ENCODE measurements at regions not wholly inside any gene's neighbourhood (a gene's known extent, or its start where the extent isn't known, plus 50 kb on each side); places are given as distances from the start of the nearest gene placed in this dataset.
A peak's percentile ranks its signal among the peaks of the same experiment; 100 is the strongest.

GRCh38 chr16:72467157-72467759 lies 295.3 kb upstream of the PMFBP1 start:
- Histone ChIP-seq H3K9me3 (no peaks in the 10 kb centered on the region), H3K27me3 (no peaks in the 10 kb centered on the region), H3K36me3 (no peaks in the 10 kb centered on the region), H3K4me1 (no peaks in the 10 kb centered on the region), H3K4me3 (no peak overlapping the region), H3K27ac (replicated peaks in 1 of 4) (no peak overlapping the region)
- intact Hi-C loops (cut with DNase I), result loop anchor here (2.0 to 10.0 kb wide), 2 partner anchors 224 to 332 kb away; no protein-coding TSS in a partner anchor
- DNase-seq (ENCODE audit: extremely low spot score), result no peak
- TF ChIP-seq, protein P1, sequence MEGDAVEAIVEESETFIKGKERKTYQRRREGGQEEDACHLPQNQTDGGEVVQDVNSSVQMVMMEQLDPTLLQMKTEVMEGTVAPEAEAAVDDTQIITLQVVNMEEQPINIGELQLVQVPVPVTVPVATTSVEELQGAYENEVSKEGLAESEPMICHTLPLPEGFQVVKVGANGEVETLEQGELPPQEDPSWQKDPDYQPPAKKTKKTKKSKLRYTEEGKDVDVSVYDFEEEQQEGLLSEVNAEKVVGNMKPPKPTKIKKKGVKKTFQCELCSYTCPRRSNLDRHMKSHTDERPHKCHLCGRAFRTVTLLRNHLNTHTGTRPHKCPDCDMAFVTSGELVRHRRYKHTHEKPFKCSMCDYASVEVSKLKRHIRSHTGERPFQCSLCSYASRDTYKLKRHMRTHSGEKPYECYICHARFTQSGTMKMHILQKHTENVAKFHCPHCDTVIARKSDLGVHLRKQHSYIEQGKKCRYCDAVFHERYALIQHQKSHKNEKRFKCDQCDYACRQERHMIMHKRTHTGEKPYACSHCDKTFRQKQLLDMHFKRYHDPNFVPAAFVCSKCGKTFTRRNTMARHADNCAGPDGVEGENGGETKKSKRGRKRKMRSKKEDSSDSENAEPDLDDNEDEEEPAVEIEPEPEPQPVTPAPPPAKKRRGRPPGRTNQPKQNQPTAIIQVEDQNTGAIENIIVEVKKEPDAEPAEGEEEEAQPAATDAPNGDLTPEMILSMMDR (IDR thresholded peaks at IDR 0.05), result peak; percentile 32 to 47 (median 34)
- no peak for TF ChIP-seq POLR2A (IDR thresholded peaks at IDR 0.05; ENCODE audit: low read depth)
- WGBS, result 49% methylated on average over 3 of the region's 3 CpGs

DNA sequence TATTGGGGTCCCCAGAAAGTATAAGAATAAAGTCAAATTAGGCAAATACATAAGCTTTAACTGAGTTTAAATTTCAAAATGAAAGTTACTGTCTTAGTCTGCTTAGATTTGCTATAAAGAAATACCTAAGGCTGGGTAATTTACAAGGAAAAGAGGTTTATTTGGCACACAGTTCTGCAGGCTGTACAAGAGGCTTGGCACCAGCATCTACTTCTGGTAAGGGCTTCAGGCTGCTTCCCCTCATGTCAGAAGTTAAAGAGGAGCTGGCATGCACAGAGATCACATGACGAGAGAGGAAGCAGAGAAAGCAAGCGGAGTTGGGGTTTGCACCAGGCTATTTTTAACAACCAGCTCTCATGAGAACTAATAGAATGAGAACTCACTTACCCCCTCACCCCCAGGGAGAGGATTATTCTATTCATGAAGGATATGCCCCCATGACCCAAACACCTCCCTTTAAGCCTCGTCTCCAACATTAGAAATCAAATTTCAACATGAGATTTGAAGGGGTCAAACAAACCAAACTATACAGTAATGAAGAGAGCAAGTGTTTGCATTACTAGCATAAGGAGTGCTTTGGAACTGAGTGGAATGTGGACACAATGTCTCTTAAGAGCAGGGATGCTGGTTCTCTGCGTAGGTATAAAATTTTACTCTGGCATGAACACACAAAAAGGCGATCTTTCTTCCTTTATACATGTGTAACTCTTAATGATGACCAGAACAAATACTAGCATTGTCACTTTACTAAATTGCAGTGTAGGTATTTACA lies 292.8 kb upstream of the PMFBP1 start:
- no peak for TF ChIP-seq POLR2AphosphoS5 (IDR thresholded peaks at IDR 0.05)
- no peak for TF ChIP-seq POLR2A (IDR thresholded peaks at IDR 0.05; ENCODE audit: low read depth)
- TF ChIP-seq, protein P1 (IDR thresholded peaks at IDR 0.05), result no peak
- no peak for TF ChIP-seq EP300 (IDR thresholded peaks at IDR 0.05)
- WGBS, result 72% methylated on average over 5 of the region's 5 CpGs
- H3K36me3 ChIP-seq, result no peaks in the 10 kb centered on the region
- H3K27ac ChIP-seq (replicated peaks in 1 of 4), result no peak overlapping the region
- no peak overlapping the region for H3K4me3 ChIP-seq
- no peak for DNase-seq (ENCODE audit: extremely low spot score)
- no peaks in the 10 kb centered on the region for H3K9me3 ChIP-seq
- no peaks in the 10 kb centered on the region for H3K27me3 ChIP-seq
- no peaks in the 10 kb centered on the region for H3K4me1 ChIP-seq
- intact Hi-C loops (cut with DNase I), result loop anchor here (10.0 kb wide), 1 partner anchor 330 kb away; no protein-coding TSS in a partner anchor

GRCh38 chr16:72464052-72464451 lies 292.1 kb upstream of the PMFBP1 start:
- H3K27me3 ChIP-seq, result no peaks in the 10 kb centered on the region
- 96% methylated on average over 1 of the region's 1 CpG for WGBS
- no peaks in the 10 kb centered on the region for H3K36me3 ChIP-seq
- H3K27ac ChIP-seq (replicated peaks in 1 of 4), result no peak overlapping the region
- H3K4me3 ChIP-seq, result no peak overlapping the region
- TF ChIP-seq EP300 (IDR thresholded peaks at IDR 0.05) (no peak), POLR2A (IDR thresholded peaks at IDR 0.05; ENCODE audit: low read depth) (no peak), POLR2AphosphoS5 (IDR thresholded peaks at IDR 0.05) (no peak)
- TF ChIP-seq, protein P1 (IDR thresholded peaks at IDR 0.05), result no peak
- H3K4me1 ChIP-seq, result no peaks in the 10 kb centered on the region
- no peak for DNase-seq (ENCODE audit: extremely low spot score)
- intact Hi-C loops (cut with DNase I), result loop anchor here (10.0 kb wide), 1 partner anchor 329 kb away; no protein-coding TSS in a partner anchor
- H3K9me3 ChIP-seq, result no peaks in the 10 kb centered on the region

GRCh38 chr16:72458035-72458434 lies 286.1 kb upstream of the PMFBP1 start:
- no peaks in the 10 kb centered on the region for H3K27me3 ChIP-seq
- no peak for DNase-seq (ENCODE audit: extremely low spot score)
- no peak overlapping the region for H3K4me3 ChIP-seq
- peaks cover 0 to 25% (median 7%) of the 10 kb centered on the region in 4 donors for H3K9me3 ChIP-seq
- TF ChIP-seq POLR2AphosphoS5 (IDR thresholded peaks at IDR 0.05) (no peak), POLR2A (IDR thresholded peaks at IDR 0.05; ENCODE audit: low read depth) (no peak), EP300 (IDR thresholded peaks at IDR 0.05) (no peak)
- TF ChIP-seq, protein P1 (IDR thresholded peaks at IDR 0.05), result no peak
- intact Hi-C loops (cut with DNase I), result loop anchor here (10.0 kb wide), 1 partner anchor 63 kb away; no protein-coding TSS in a partner anchor
- H3K4me1 ChIP-seq, result no peaks in the 10 kb centered on the region
- H3K27ac ChIP-seq (replicated peaks in 1 of 4), result no peak overlapping the region
- whole genome bisulfite sequencing, result 87% methylated on average over 2 of the region's 2 CpGs
- no peaks in the 10 kb centered on the region for H3K36me3 ChIP-seq

Measured in esophagus muscularis mucosa (tissue), 4 donors.